Suprapubic skin (tissue), 3 donors: ENCODE measurements at regions not wholly inside any gene's neighbourhood (a gene's known extent, or its start where the extent isn't known, plus 50 kb on each side); places are given as distances from the start of the nearest gene placed in this dataset.

Experiments
- CTCF ChIP-seq, 2 donors: fragments of 200-600 bp in 1 of 2; fragments of 450-650 bp in 1 of 2; sonication (generic) in 1 of 2; IDR thresholded peaks; one replicate each; pipeline ENCODE4 v1.5.1; 2016 to 2019; ENCODE audit warnings: antibody characterized with exemption in 2 of 2, mild to moderate bottlenecking in 1 of 2, moderate library complexity in 1 of 2
- POLR2A ChIP-seq, 2 donors: fragments of 450-650 bp; IDR thresholded peaks; one replicate each; pipeline ENCODE4 v1.6.1; 2017; ENCODE audit warnings: antibody characterized with exemption in 2 of 2, mild to moderate bottlenecking in 2 of 2, moderate library complexity in 2 of 2

GRCh38 chr5:87136096-87136495 lies 131.6 kb upstream of the RASA1 start:
- TF ChIP-seq POLR2A (IDR thresholded peaks at IDR 0.05) (no peak), CTCF (IDR thresholded peaks at IDR 0.05) (no peak)
